PC-3 (cell line): ENCODE measurements at regions not wholly inside any gene's neighbourhood (a gene's known extent, or its start where the extent isn't known, plus 50 kb on each side); places are given as distances from the start of the nearest gene placed in this dataset.

Source experiments
- CTCF ChIP-seq: fragments of 300-600 bp; sonication (generic); conservative IDR thresholded peaks from 2 replicates; pipeline ENCODE4 v1.5.1; 2017; ENCODE audit warnings: antibody characterized with exemption, low read depth, mild to moderate bottlenecking, low read length
- EZH2 ChIP-seq: fragments of 300-600 bp; sonication (generic); IDR thresholded peaks from one replicate; pipeline ENCODE4 v1.6.1; 2017; ENCODE audit warnings: antibody characterized with exemption, mild to moderate bottlenecking, low read length; ENCODE audit not compliant: unreplicated experiment
- EZH2phosphoT487 ChIP-seq: fragments of 300-600 bp; sonication (generic); IDR thresholded peaks from 2 replicates; pipeline ENCODE4 v1.6.1; 2018; ENCODE audit warnings: mild to moderate bottlenecking, antibody characterized with exemption, low read length, borderline replicate concordance

GRCh38 chr6:54646069-54646950 is 200.3 kb upstream of the FAM83B start:
- TF ChIP-seq CTCF (no peak), EZH2 (no peak), EZH2phosphoT487 (no peak)
